ENCODE measurements at regions not wholly inside any gene's neighbourhood (a gene's known extent, or its start where the extent isn't known, plus 50 kb on each side); places are given as distances from the start of the nearest gene placed in this dataset.

DNA sequence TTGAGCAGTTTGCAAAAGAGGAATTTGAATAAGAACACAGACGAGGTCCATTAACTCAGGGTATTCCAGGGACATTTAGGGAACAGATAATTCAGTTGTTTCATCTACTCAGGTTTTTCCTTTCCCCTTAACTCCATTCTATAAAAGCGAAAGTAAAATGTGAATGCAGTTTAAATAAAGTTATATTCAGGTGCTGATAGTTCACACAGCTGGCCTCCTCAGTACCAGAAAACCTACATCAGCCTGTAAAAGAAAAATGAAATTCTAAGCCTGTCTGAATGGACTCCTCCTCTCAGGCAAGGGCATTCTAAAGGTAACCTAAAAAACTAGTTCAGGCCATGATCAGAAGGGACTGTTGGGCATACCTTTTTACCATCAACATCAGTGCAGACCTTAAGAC is 873.8 kb downstream of the SUCLG1 start:
- TF ChIP-seq, protein P1, sequence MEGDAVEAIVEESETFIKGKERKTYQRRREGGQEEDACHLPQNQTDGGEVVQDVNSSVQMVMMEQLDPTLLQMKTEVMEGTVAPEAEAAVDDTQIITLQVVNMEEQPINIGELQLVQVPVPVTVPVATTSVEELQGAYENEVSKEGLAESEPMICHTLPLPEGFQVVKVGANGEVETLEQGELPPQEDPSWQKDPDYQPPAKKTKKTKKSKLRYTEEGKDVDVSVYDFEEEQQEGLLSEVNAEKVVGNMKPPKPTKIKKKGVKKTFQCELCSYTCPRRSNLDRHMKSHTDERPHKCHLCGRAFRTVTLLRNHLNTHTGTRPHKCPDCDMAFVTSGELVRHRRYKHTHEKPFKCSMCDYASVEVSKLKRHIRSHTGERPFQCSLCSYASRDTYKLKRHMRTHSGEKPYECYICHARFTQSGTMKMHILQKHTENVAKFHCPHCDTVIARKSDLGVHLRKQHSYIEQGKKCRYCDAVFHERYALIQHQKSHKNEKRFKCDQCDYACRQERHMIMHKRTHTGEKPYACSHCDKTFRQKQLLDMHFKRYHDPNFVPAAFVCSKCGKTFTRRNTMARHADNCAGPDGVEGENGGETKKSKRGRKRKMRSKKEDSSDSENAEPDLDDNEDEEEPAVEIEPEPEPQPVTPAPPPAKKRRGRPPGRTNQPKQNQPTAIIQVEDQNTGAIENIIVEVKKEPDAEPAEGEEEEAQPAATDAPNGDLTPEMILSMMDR (IDR thresholded peaks at IDR 0.05; ENCODE audit: insufficient read depth, low read length, poor library complexity, severe bottlenecking), result no peak
- no peak for TF ChIP-seq EZH2phosphoT487 (conservative IDR thresholded peaks at IDR 0.05; ENCODE audit: low read length)

Data from SU-DHL-6 (cell line).